DOHH2 (cell line): ENCODE measurements at regions not wholly inside any gene's neighbourhood (a gene's known extent, or its start where the extent isn't known, plus 50 kb on each side); places are given as distances from the start of the nearest gene placed in this dataset.

ENCODE experiments used
- H3F3A ChIP-seq: fragments of 200-600 bp; sonication (generic), shearing (Covaris generic); 2 replicates; pipeline ENCODE4 v1.6.0; 2016; ENCODE audit warnings: antibody characterized with exemption, mild to moderate bottlenecking; ENCODE audit not compliant: control insufficient read depth, insufficient read depth
- H3K27ac ChIP-seq: fragments of 200-600 bp; sonication (generic); 2 replicates; pipeline ENCODE4 v1.5.1; 2014; ENCODE audit warnings: low read depth, mild to moderate bottlenecking, low read length, moderate library complexity
- H3K27me3 ChIP-seq: fragments of 200-600 bp; sonication (generic); 2 replicates; pipeline ENCODE4 v1.6.1; 2014; ENCODE audit warnings: mild to moderate bottlenecking, low read length, mixed read lengths; ENCODE audit not compliant: control insufficient read depth
- H3K36me3 ChIP-seq: fragments of 200-600 bp; sonication (generic); 2 replicates; pipeline ENCODE4 v1.6.1; 2014; ENCODE audit warnings: mild to moderate bottlenecking, low read length, moderate library complexity, mixed read lengths; ENCODE audit not compliant: control insufficient read depth
- H3K4me1 ChIP-seq: fragments of 200-600 bp; sonication (generic); 2 replicates; pipeline ENCODE4 v1.6.1; 2014; ENCODE audit warnings: mild to moderate bottlenecking, low read length, mixed read lengths; ENCODE audit not compliant: control insufficient read depth
- H3K4me2 ChIP-seq: fragments of 200-600 bp; sonication (generic); 2 replicates; pipeline ENCODE4 v1.6.0; 2014; ENCODE audit warnings: mild to moderate bottlenecking, low read length, moderate library complexity
- H3K4me3 ChIP-seq: fragments of 200-600 bp; sonication (generic); 2 replicates; pipeline ENCODE4 v1.5.1; 2014; ENCODE audit warnings: mild to moderate bottlenecking, low read length, mixed read lengths
- H3K79me2 ChIP-seq: fragments of 200-600 bp; sonication (generic); 2 replicates; pipeline ENCODE4 v1.6.1; 2014; ENCODE audit warnings: mild to moderate bottlenecking, low read length, mixed read lengths; ENCODE audit not compliant: control insufficient read depth
- H3K9me2 ChIP-seq: fragments of 200-600 bp; sonication (generic); replicated peaks from 2 replicates; pipeline ENCODE4 v1.6.1; 2014; ENCODE audit warnings: mild to moderate bottlenecking, low read length, mixed read lengths; ENCODE audit not compliant: control insufficient read depth
- H3K9me3 ChIP-seq: fragments of 200-600 bp; sonication (generic); 2 replicates; pipeline ENCODE4 v1.6.1; 2014; ENCODE audit warnings: antibody characterized with exemption, low read length, mixed read lengths; ENCODE audit not compliant: control insufficient read depth, insufficient read depth
- H4K20me1 ChIP-seq: fragments of 200-600 bp; sonication (generic); 2 replicates; pipeline ENCODE4 v1.6.0; 2014; ENCODE audit warnings: low read depth, mild to moderate bottlenecking, antibody characterized with exemption, low read length, moderate library complexity; ENCODE audit not compliant: control insufficient read depth, insufficient read depth
- EZH2phosphoT487 ChIP-seq: fragments of 200-600 bp; sonication (generic); IDR thresholded peaks from 2 replicates; pipeline ENCODE4 v1.6.1; 2017; ENCODE audit warnings: borderline replicate concordance, mild to moderate bottlenecking, antibody characterized with exemption, low read length, moderate library complexity, mixed read lengths
- TF ChIP-seq, protein P1 (sequence below): fragments of 200-600 bp; sonication (generic); IDR thresholded peaks from one replicate; pipeline ENCODE4 v1.5.1; 2014; ENCODE audit warnings: antibody characterized with exemption, mild to moderate bottlenecking, low read depth, low read length; ENCODE audit not compliant: poor library complexity, severe bottlenecking

GRCh38 chr15:29616512-29616911 is 205.8 kb downstream of the TJP1 start:
- H3F3A ChIP-seq, result no peaks in the 10 kb centered on the region
- no peaks in the 10 kb centered on the region for H3K4me1 ChIP-seq
- TF ChIP-seq EZH2phosphoT487, result no peak
- TF ChIP-seq, protein P1, sequence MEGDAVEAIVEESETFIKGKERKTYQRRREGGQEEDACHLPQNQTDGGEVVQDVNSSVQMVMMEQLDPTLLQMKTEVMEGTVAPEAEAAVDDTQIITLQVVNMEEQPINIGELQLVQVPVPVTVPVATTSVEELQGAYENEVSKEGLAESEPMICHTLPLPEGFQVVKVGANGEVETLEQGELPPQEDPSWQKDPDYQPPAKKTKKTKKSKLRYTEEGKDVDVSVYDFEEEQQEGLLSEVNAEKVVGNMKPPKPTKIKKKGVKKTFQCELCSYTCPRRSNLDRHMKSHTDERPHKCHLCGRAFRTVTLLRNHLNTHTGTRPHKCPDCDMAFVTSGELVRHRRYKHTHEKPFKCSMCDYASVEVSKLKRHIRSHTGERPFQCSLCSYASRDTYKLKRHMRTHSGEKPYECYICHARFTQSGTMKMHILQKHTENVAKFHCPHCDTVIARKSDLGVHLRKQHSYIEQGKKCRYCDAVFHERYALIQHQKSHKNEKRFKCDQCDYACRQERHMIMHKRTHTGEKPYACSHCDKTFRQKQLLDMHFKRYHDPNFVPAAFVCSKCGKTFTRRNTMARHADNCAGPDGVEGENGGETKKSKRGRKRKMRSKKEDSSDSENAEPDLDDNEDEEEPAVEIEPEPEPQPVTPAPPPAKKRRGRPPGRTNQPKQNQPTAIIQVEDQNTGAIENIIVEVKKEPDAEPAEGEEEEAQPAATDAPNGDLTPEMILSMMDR, result no peak
- no peaks in the 10 kb centered on the region for H3K36me3 ChIP-seq
- H3K4me2 ChIP-seq, result no peak overlapping the region
- no peaks in the 10 kb centered on the region for H3K27me3 ChIP-seq
- no peaks in the 10 kb centered on the region for H3K79me2 ChIP-seq
- no peak overlapping the region for H3K27ac ChIP-seq
- no peak overlapping the region for H3K4me3 ChIP-seq
- no peaks in the 10 kb centered on the region for H3K9me3 ChIP-seq
- H3K9me2 ChIP-seq, result no peaks in the 10 kb centered on the region
- no peaks in the 10 kb centered on the region for H4K20me1 ChIP-seq

- Histone ChIP-seq H3F3A (no peaks in the 10 kb centered on the region), H3K9me3 (no peaks in the 10 kb centered on the region), H3K27ac (no peak overlapping the region), H3K36me3 (no peaks in the 10 kb centered on the region), H3K9me2 (no peaks in the 10 kb centered on the region), H3K4me1 (no peaks in the 10 kb centered on the region), H3K27me3 (no peaks in the 10 kb centered on the region), H3K4me2 (no peak overlapping the region), H3K4me3 (no peak overlapping the region), H4K20me1 (no peaks in the 10 kb centered on the region), H3K79me2 (no peaks in the 10 kb centered on the region)
- TF ChIP-seq, protein P1, result no peak
- TF ChIP-seq EZH2phosphoT487, result no peak
Measured at GRCh38 chr15:29615791-29616190, 206.5 kb downstream of the TJP1 start.

DNA sequence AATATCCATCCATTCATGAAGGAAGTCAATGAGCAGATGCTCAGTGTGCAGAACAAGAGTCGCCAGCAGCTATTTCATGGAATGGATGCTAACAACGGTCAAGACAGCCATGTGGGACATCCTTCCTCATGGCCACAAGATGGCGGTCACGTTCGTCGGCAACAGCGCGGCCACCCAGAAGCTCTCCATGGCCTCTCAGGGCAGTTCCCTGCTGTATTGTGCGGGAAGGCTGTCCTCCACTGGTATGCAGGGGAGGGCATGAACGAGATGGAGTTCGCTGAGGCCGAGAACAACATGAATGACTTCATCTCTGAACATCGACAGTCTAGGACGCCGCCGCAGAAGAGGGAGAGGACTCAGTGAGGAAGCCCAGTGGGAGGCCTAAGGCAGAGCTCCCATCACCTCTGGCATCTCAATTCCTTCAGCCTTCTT is 208.3 kb downstream of the TJP1 start:
- no peak overlapping the region for H3K27ac ChIP-seq
- H3K79me2 ChIP-seq, result no peaks in the 10 kb centered on the region
- no peak overlapping the region for H3K4me2 ChIP-seq
- no peaks in the 10 kb centered on the region for H3F3A ChIP-seq
- no peaks in the 10 kb centered on the region for H3K9me2 ChIP-seq
- H3K36me3 ChIP-seq, result no peaks in the 10 kb centered on the region
- H3K9me3 ChIP-seq, result no peaks in the 10 kb centered on the region
- TF ChIP-seq, protein P1, result peak; percentile 34
- TF ChIP-seq EZH2phosphoT487, result no peak
- no peaks in the 10 kb centered on the region for H4K20me1 ChIP-seq
- no peaks in the 10 kb centered on the region for H3K27me3 ChIP-seq
- no peak overlapping the region for H3K4me3 ChIP-seq
- H3K4me1 ChIP-seq, result no peaks in the 10 kb centered on the region

GRCh38 chr15:29612701-29613100 is 209.6 kb downstream of the TJP1 start:
- Histone ChIP-seq H4K20me1 (no peaks in the 10 kb centered on the region), H3K27me3 (no peaks in the 10 kb centered on the region), H3K36me3 (no peaks in the 10 kb centered on the region), H3K4me1 (no peaks in the 10 kb centered on the region), H3K9me2 (no peaks in the 10 kb centered on the region), H3F3A (no peaks in the 10 kb centered on the region), H3K79me2 (no peaks in the 10 kb centered on the region), H3K9me3 (no peaks in the 10 kb centered on the region), H3K4me2 (no peak overlapping the region), H3K4me3 (no peak overlapping the region), H3K27ac (no peak overlapping the region)
- TF ChIP-seq, protein P1, result no peak
- TF ChIP-seq EZH2phosphoT487, result no peak
